GM06990 (cell line): ENCODE measurements at regions not wholly inside any gene's neighbourhood (a gene's known extent, or its start where the extent isn't known, plus 50 kb on each side); places are given as distances from the start of the nearest gene placed in this dataset.

Experiments
- DNase-seq: peaks from one replicate; pipeline ENCODE4 v3.0.0-alpha.2; 2011; ENCODE audit not compliant: insufficient read length; ENCODE audit errors: extremely low read depth
- H3K27me3 ChIP-seq: replicated peaks from 2 replicates; pipeline ENCODE4 v1.6.0; 2011; ENCODE audit warnings: low read length; ENCODE audit not compliant: control insufficient read depth, insufficient read depth
- H3K36me3 ChIP-seq: 2 replicates; pipeline ENCODE4 v1.5.1; 2011; ENCODE audit warnings: low read length; ENCODE audit not compliant: control insufficient read depth, insufficient read depth
- H3K4me3 ChIP-seq: replicated peaks from 2 replicates; pipeline ENCODE4 v1.5.1; 2011; ENCODE audit warnings: low read depth, mild to moderate bottlenecking, control low read depth, low read length
- TF ChIP-seq, protein P1 (sequence below): IDR thresholded peaks from 2 replicates; pipeline ENCODE4 v1.5.1; 2011; ENCODE audit warnings: low read length, control low read depth, mild to moderate bottlenecking, inconsistent platforms; ENCODE audit not compliant: insufficient read depth, poor library complexity, severe bottlenecking

DNA sequence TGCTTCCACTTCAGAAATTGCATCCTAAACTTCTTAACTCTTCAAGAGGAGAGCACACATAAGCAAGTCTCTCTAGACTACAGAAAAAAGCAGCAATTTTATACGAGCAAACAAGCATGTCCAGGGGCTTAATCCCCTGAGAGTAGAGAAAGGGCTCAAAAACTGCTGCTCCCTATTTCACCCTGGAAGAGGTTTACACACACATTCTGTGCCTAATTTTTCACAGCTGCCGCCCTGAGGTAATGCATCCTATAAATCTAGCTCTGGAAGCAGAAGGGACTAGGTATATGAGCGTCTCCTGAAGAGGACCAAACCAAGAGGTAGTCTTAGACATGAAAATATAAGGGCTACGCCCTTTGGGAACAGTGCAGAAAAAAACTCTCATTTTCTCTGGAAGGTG lies 73.1 kb downstream of the CRPPA start:
- TF ChIP-seq, protein P1, sequence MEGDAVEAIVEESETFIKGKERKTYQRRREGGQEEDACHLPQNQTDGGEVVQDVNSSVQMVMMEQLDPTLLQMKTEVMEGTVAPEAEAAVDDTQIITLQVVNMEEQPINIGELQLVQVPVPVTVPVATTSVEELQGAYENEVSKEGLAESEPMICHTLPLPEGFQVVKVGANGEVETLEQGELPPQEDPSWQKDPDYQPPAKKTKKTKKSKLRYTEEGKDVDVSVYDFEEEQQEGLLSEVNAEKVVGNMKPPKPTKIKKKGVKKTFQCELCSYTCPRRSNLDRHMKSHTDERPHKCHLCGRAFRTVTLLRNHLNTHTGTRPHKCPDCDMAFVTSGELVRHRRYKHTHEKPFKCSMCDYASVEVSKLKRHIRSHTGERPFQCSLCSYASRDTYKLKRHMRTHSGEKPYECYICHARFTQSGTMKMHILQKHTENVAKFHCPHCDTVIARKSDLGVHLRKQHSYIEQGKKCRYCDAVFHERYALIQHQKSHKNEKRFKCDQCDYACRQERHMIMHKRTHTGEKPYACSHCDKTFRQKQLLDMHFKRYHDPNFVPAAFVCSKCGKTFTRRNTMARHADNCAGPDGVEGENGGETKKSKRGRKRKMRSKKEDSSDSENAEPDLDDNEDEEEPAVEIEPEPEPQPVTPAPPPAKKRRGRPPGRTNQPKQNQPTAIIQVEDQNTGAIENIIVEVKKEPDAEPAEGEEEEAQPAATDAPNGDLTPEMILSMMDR = no peak
- H3K27me3 ChIP-seq = no peaks in the 10 kb centered on the region
- H3K4me3 ChIP-seq = no peak overlapping the region
- DNase-seq = no peak
- H3K36me3 ChIP-seq = no peaks in the 10 kb centered on the region

DNA sequence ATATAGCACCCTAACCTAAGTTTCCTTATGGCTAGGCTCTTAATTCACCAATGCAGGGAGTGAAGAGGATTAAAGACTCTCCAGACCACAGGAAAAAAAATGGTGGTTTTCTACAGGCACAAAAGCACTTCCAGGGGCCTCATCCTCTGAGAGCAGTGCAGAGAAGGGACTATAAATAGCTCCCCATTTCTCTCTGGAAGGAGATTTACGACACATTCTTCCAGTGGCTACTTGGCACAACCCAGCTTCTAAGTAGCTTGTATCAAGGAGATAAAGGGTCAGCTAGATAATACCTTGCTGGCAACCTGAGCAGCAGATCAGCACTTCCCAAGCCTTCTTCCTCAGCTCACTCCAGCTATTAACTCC lies 73.5 kb downstream of the CRPPA start:
- H3K27me3 ChIP-seq = no peaks in the 10 kb centered on the region
- H3K4me3 ChIP-seq = no peak overlapping the region
- TF ChIP-seq, protein P1 = no peak
- H3K36me3 ChIP-seq = no peaks in the 10 kb centered on the region
- no peak for DNase-seq

DNA sequence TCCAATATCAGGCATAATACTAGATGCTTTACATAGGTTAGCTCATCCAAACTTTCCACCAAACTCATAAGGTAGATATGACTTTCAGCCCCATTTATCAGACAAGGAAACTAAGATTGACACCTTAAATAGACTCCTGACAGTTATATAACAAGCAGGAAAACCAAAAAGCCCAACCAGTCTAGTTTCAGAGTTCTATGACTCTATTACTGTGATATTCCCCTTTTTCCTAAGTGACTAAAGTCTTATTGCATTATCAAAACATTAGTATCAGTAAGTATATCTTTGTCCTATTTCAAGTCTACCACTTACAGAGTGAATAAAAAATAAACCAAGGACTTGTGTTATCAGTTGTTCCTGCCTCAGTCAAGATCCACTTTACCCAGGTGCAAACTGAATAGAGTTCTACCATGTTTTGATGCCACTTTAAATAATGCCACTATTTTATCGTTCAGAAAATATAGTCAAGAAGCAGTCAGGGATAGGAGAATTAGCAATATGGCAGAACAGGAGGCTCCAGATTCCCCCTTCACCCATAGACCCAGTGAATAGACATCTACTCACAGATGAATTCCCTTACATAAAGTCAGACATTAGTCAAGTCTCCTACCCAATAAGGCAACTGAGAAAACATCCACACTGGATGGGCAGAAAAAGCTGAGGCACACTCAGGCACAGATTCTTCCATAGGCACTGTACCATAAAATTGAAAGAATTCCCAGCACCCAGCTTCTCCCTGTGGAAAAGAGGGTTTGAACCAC lies 74.1 kb downstream of the CRPPA start:
- H3K36me3 ChIP-seq = no peaks in the 10 kb centered on the region
- TF ChIP-seq, protein P1 = no peak
- no peaks in the 10 kb centered on the region for H3K27me3 ChIP-seq
- no peak for DNase-seq
- no peak overlapping the region for H3K4me3 ChIP-seq

DNA sequence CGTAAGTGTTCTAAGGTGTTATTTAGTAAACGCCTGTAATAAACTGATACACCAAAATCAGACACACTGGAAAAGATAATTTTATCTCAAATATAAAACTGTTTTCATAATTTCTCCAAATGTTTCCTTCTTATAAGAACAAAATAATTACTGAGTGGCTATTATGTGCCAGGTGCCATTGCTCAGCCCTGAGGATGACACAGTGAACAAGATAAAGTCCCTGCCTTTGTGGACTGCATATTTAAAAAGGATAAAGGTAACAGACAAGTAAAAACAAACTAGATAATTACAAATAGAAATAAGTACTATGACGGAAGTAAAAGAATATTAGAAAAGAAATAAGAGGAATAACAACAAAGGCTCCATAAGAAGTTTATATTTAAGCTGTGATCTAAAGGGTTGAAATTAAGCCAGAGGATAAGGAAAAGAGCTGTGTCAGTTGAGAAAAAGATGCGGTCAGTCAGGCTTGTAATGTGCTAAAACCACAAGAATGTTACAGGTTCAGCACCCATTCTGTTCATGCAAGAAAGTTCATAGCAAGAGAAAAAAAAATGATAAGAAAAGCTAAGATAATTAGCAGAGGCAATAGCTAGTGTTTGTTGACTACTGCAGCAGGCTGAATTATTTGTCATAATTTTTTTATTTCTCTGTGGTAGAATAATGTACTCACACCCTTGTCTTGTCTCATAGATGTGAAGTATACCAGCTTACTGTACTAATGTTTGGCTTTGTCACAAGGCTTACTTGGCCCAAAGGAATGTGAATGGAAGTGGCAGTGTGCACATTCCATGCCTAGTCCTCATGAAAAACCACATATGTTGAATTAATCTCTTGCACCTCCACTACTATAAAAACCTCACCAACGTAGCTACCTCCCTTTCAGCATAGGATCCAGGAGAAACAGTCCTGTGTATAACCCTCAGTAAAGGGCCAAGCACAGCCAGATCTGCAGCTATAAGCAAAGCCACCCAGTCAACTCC lies 75.1 kb downstream of the CRPPA start:
- TF ChIP-seq, protein P1 = no peak
- DNase-seq = no peak
- H3K36me3 ChIP-seq = no peaks in the 10 kb centered on the region

DNA sequence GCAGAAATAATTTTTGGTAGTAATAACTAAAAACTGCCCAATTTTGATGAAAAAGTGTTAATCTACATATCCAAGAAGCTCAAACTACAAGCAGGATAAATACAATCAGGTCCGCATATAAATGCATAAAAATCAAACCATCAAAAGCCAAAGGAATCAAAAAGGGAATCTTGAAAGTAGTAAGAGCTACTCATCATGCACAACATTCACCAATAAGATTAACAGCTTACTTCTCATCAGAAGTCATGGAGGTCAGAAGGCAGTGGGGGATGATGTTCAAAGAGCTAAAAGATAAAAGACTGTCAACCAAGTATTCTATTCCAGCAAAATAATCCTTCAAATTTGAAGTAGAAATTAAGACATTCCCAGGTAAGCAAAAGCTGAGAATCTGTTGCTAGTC lies 76.4 kb downstream of the CRPPA start:
- H3K4me3 ChIP-seq = no peak overlapping the region
- no peak for DNase-seq
- H3K36me3 ChIP-seq = no peaks in the 10 kb centered on the region
- no peaks in the 10 kb centered on the region for H3K27me3 ChIP-seq
- TF ChIP-seq, protein P1 = no peak

More for the DNA sequence above, 75.1 kb downstream of the CRPPA start:
- H3K27me3 ChIP-seq = no peaks in the 10 kb centered on the region
- no peak overlapping the region for H3K4me3 ChIP-seq
